H1 (cell line): ENCODE measurements at regions not wholly inside any gene's neighbourhood (a gene's known extent, or its start where the extent isn't known, plus 50 kb on each side); places are given as distances from the start of the nearest gene placed in this dataset.

ENCODE experiments used
- CTCF ChIA-PET: fragments of 300-600 bp; sonication (Branson Sonifier 250); formaldehyde crosslinking; loops from one replicate; lab custom pipeline; 2021; ENCODE audit not compliant: partially characterized antibody; lab: Charles Lee
- POLR2A ChIA-PET: fragments of 300-600 bp; sonication (Branson Sonifier 250); formaldehyde crosslinking; loops from one replicate; lab custom pipeline; 2021; ENCODE audit warnings: inconsistent platforms; ENCODE audit not compliant: partially characterized antibody; lab: Charles Lee
- DNase-seq, 2 experiments: peaks; one replicate each; pipeline versions ENCODE4 v3.0.0 to v3.0.0-alpha.2; 2010 to 2022; ENCODE audit warnings: low spot score in 2 of 2, low read depth in 1 of 2, mixed read lengths in 1 of 2
- FAIRE-seq: peaks from 2 replicates; lab custom pipeline; 2011; peaks lifted over from hg19 to GRCh38; lab: Jason Lieb, UNC
- H2AFZ ChIP-seq: 2 replicates; pipeline ENCODE4 v1.8.1; 2012; ENCODE audit warnings: low read length, inconsistent platforms
- H2AK5ac ChIP-seq: 2 replicates; pipeline ENCODE4 v1.6.1; 2013; ENCODE audit warnings: low read depth, low read length
- H2BK120ac ChIP-seq: replicated peaks from 2 replicates; pipeline ENCODE3; 2013; ENCODE audit warnings: low read depth, low read length, inconsistent platforms
- H2BK12ac ChIP-seq: 2 replicates; pipeline ENCODE4 v1.6.1; 2013; ENCODE audit warnings: low read depth, low read length
- H2BK15ac ChIP-seq: 2 replicates; pipeline ENCODE4 v1.6.1; 2013; ENCODE audit warnings: low read length
- H2BK20ac ChIP-seq: 2 replicates; pipeline ENCODE4 v1.6.1; 2013; ENCODE audit warnings: low read length
- H2BK5ac ChIP-seq: 2 replicates; pipeline ENCODE4 v1.6.1; 2013; ENCODE audit warnings: low read depth, low read length
- H3K14ac ChIP-seq: 2 replicates; pipeline ENCODE4 v1.6.1; 2013; ENCODE audit warnings: inconsistent platforms; ENCODE audit not compliant: insufficient read length
- H3K18ac ChIP-seq: 2 replicates; pipeline ENCODE4 v1.6.1; 2013; ENCODE audit warnings: low read length; ENCODE audit errors: extremely low read depth
- H3K23ac ChIP-seq: 2 replicates; pipeline ENCODE4 v1.6.1; 2013; ENCODE audit warnings: inconsistent platforms; ENCODE audit not compliant: insufficient read length
- H3K23me2 ChIP-seq: 2 replicates; pipeline ENCODE4 v1.6.1; 2013; ENCODE audit warnings: low read depth, low read length
- H3K27ac ChIP-seq: 2 replicates; pipeline ENCODE4 v1.6.1; 2011; ENCODE audit warnings: low read depth, low read length, inconsistent platforms
- H3K27me3 ChIP-seq, 4 experiments: replicated peaks in 1 of 4; 1 replicate in 1 of 4; 2 replicates in 3 of 4; pipeline versions ENCODE4 v1.6.1 to v1.8.1; 2011 to 2013; ENCODE audit warnings: low read length in 3 of 4, mild to moderate bottlenecking in 3 of 4, inconsistent platforms in 2 of 4, mixed read lengths in 2 of 4, moderate library complexity in 1 of 4; ENCODE audit not compliant: control insufficient read depth in 3 of 4, insufficient read depth in 3 of 4; ENCODE audit errors: extremely low read depth in 1 of 4
- H3K36me3 ChIP-seq, 4 experiments: 2 replicates each; pipeline versions ENCODE4 v1.6.1 to v1.8.1; 2011 to 2013; ENCODE audit warnings: mild to moderate bottlenecking in 4 of 4, low read length in 3 of 4, moderate library complexity in 2 of 4, control low read depth in 1 of 4, inconsistent platforms in 1 of 4; ENCODE audit not compliant: insufficient read depth in 4 of 4, control insufficient read depth in 2 of 4
- H3K4ac ChIP-seq: replicated peaks from 2 replicates; pipeline ENCODE3; 2013; ENCODE audit warnings: low read length, low read depth, mixed read lengths, inconsistent platforms; ENCODE audit not compliant: insufficient read length
- H3K4me1 ChIP-seq, 4 experiments: replicated peaks in 1 of 4; 1 replicate in 1 of 4; 2 replicates in 3 of 4; pipeline versions ENCODE4 v1.6.1 to v1.8.1; 2011 to 2013; ENCODE audit warnings: low read length in 3 of 4, inconsistent platforms in 2 of 4, mixed read lengths in 1 of 4; ENCODE audit not compliant: insufficient read depth in 4 of 4, control insufficient read depth in 3 of 4
- H3K4me2 ChIP-seq, 2 experiments: 2 replicates each; pipeline versions ENCODE4 v1.6.1 to v1.8.1; 2011 to 2013; ENCODE audit warnings: low read depth in 2 of 2, low read length in 2 of 2, control low read depth in 1 of 2, inconsistent platforms in 1 of 2, mild to moderate bottlenecking in 1 of 2; ENCODE audit not compliant: insufficient read depth in 1 of 2
- H3K4me3 ChIP-seq, 4 experiments: fragments of 200-600, 300-600 bp in 1 of 4; sonication (generic), shearing (Covaris generic), sonication (Bioruptor Twin) in 1 of 4; 2 replicates each; pipeline versions ENCODE4 v1.5.1 to v1.8.1; 2011 to 2016; ENCODE audit warnings: low read length in 4 of 4, low read depth in 3 of 4, control low read depth in 2 of 4, inconsistent platforms in 2 of 4, mild to moderate bottlenecking in 2 of 4, mixed read lengths in 1 of 4, moderate library complexity in 1 of 4; ENCODE audit not compliant: insufficient read depth in 2 of 4; ENCODE audit errors: extremely low read depth in 1 of 4
- H3K56ac ChIP-seq: replicated peaks from 2 replicates; pipeline ENCODE3; 2013; ENCODE audit warnings: low read depth, mild to moderate bottlenecking, mixed read lengths, low read length, inconsistent platforms; ENCODE audit not compliant: insufficient read length
- H3K79me1 ChIP-seq: 2 replicates; pipeline ENCODE4 v1.6.1; 2013; ENCODE audit warnings: low read depth, low read length, control low read depth
- H3K79me2 ChIP-seq, 2 experiments: 2 replicates each; pipeline versions ENCODE4 v1.6.1 to v1.8.1; 2012 to 2013; ENCODE audit warnings: low read length in 2 of 2, mild to moderate bottlenecking in 2 of 2, inconsistent platforms in 1 of 2; ENCODE audit not compliant: insufficient read depth in 2 of 2, control insufficient read depth in 1 of 2
- H3K9ac ChIP-seq, 4 experiments: replicated peaks in 1 of 4; 1 replicate in 1 of 4; 2 replicates in 3 of 4; pipeline versions ENCODE4 v1.6.1 to v1.8.1; 2011 to 2013; ENCODE audit warnings: low read depth in 3 of 4, low read length in 3 of 4, control low read depth in 2 of 4, mild to moderate bottlenecking in 2 of 4, moderate library complexity in 2 of 4, inconsistent platforms in 1 of 4; ENCODE audit errors: extremely low read depth in 1 of 4
- H3K9me3 ChIP-seq, 2 experiments: 2 replicates each; pipeline versions ENCODE4 v1.6.1 to v1.8.1; 2012 to 2013; ENCODE audit warnings: mild to moderate bottlenecking in 2 of 2, moderate library complexity in 2 of 2, control low read depth in 1 of 2, inconsistent platforms in 1 of 2, low read depth in 1 of 2, low read length in 1 of 2, mixed read lengths in 1 of 2; ENCODE audit not compliant: insufficient read depth in 2 of 2
- H4K20me1 ChIP-seq, 2 experiments: replicated peaks in 1 of 2; 2 replicates each; pipeline versions ENCODE3 to v1.8.1; 2011 to 2013; ENCODE audit warnings: inconsistent platforms in 2 of 2, low read length in 2 of 2, mild to moderate bottlenecking in 1 of 2; ENCODE audit not compliant: insufficient read depth in 2 of 2, control insufficient read depth in 1 of 2
- H4K5ac ChIP-seq: 2 replicates; pipeline ENCODE4 v1.6.1; 2013; ENCODE audit warnings: low read length, low read depth, mixed read lengths, inconsistent platforms; ENCODE audit not compliant: insufficient read length
- H4K8ac ChIP-seq: 2 replicates; pipeline ENCODE4 v1.8.0; 2013; ENCODE audit warnings: mild to moderate bottlenecking, moderate library complexity, low read length, inconsistent platforms; ENCODE audit not compliant: insufficient read depth; ENCODE audit errors: extremely low read depth
- H4K91ac ChIP-seq: replicated peaks from 2 replicates; pipeline ENCODE3; 2013; ENCODE audit warnings: low read length, mixed read lengths, inconsistent platforms; ENCODE audit not compliant: insufficient read length
- CBX5 ChIP-seq: fragments of 300-800, 300-1000 bp; sonication (generic); IDR thresholded peaks from 2 replicates; pipeline ENCODE4 v1.7.1; 2016; ENCODE audit warnings: antibody characterized with exemption, low read length, low read depth
- EZH2 ChIP-seq: fragments of 200-600 bp; sonication (generic); IDR thresholded peaks from 2 replicates; pipeline ENCODE4 v1.7.1; 2012; ENCODE audit warnings: low read depth, mild to moderate bottlenecking, moderate library complexity, low read length, inconsistent platforms; ENCODE audit not compliant: severe bottlenecking
- FOSL1 ChIP-seq: IDR thresholded peaks from 2 replicates; pipeline ENCODE4 v1.6.1; 2011; ENCODE audit warnings: mild to moderate bottlenecking, low read depth, low read length, moderate library complexity; ENCODE audit not compliant: insufficient read depth
- HDAC2 ChIP-seq, 2 experiments: fragments of 300-600 bp in 1 of 2; sonication (generic) in 1 of 2; IDR thresholded peaks; 2 replicates each; pipeline ENCODE4 v1.6.1; 2011 to 2012; ENCODE audit warnings: low read depth in 2 of 2, low read length in 2 of 2, mild to moderate bottlenecking in 2 of 2, moderate library complexity in 2 of 2, borderline replicate concordance in 1 of 2, inconsistent platforms in 1 of 2
- KDM5A ChIP-seq: fragments of 200-600 bp; IDR thresholded peaks from 2 replicates; pipeline ENCODE4 v1.7.1; 2012; ENCODE audit warnings: mild to moderate bottlenecking, low read length, inconsistent platforms, mixed read lengths
- NANOG ChIP-seq: IDR thresholded peaks from 2 replicates; pipeline ENCODE4 v1.6.1; 2011; ENCODE audit warnings: low read length, low read depth, mild to moderate bottlenecking, inconsistent platforms; ENCODE audit not compliant: insufficient read depth, poor library complexity, severe bottlenecking
- SP2 ChIP-seq: IDR thresholded peaks from 2 replicates; pipeline ENCODE4 v1.6.1; 2012; ENCODE audit warnings: mild to moderate bottlenecking, low read length, inconsistent platforms
- SP4 ChIP-seq: IDR thresholded peaks from 2 replicates; pipeline ENCODE4 v1.6.1; 2012; ENCODE audit warnings: low read length, inconsistent platforms
- SUZ12 ChIP-seq: fragments of 200-600 bp; sonication (generic); IDR thresholded peaks from 2 replicates; pipeline ENCODE4 v1.6.1; 2012; ENCODE audit warnings: mild to moderate bottlenecking, inconsistent platforms, low read length, moderate library complexity, mixed read lengths
- WGBS, 2 experiments: shearing (Covaris generic) in 1 of 2; methylation state at CpG; one replicate each; pipeline versions ENCODE4 v1.1.6 to v1.1.7; 2013 to 2015; ENCODE audit warnings: low lambda C conversion rate in 2 of 2, mixed read lengths in 2 of 2, inconsistent platforms in 1 of 2, low coverage in 1 of 2, missing lambda C conversion rate in 1 of 2; ENCODE audit not compliant: insufficient replicate concordance in 2 of 2, insufficient coverage in 1 of 2, insufficient read length in 1 of 2; ENCODE audit errors: extremely low coverage in 1 of 2, missing lambda C conversion rate in 1 of 2; 5-methylcytosine and 5-hydroxymethylcytosine counted together
- TF ChIP-seq, protein P1 (sequence below), 3 experiments: IDR thresholded peaks; 1 replicate in 2 of 3; 2 replicates in 1 of 3; pipeline versions ENCODE4 v1.5.1 to v1.6.1; 2011; ENCODE audit warnings: low read length in 3 of 3, mild to moderate bottlenecking in 3 of 3, inconsistent platforms in 2 of 3, low read depth in 1 of 3, moderate library complexity in 1 of 3; ENCODE audit not compliant: insufficient read depth in 1 of 3; ENCODE audit errors: control extremely low read depth in 1 of 3

DNA sequence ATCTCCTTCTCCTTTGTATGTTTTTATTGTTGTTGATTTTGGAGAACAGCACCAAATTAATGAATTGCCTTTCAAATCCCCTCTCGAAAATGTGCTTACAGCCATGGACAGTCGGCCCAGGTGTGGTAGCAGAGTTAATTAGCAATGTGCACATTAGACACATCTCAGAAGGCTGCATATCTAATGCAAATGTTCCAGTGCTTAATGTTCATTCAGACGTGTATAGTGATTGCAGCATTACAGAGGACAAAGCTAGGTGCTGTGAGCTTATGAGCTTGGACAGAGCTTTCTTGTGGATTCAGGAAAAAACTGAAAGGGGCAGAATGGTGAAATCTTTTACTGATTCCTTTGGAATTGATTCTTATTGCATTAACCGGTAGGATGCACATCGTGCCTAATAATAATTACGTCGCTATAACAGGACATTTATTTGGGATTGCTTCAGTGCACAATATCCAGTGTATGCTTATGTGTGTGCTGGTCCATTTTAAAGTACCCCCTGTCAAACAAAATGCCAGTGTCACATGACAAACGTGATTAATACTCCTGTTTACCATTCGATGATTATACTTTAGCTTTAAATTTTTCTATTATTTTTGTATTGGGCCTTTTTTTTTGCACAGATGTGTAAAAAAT, 552.9 kb upstream of the EPHA5 start:
- Histone ChIP-seq H2BK15ac (no peak overlapping the region), H3K14ac (no peak overlapping the region), H3K23me2 (no peaks in the 10 kb centered on the region), H3K4me2 (no peak overlapping the region), H3K9ac (no peak overlapping the region), H4K20me1 (no peaks in the 10 kb centered on the region), H3K4ac (no peak overlapping the region), H4K5ac (no peak overlapping the region), H4K8ac (no peak overlapping the region), H3K9me3 (no peaks in the 10 kb centered on the region), H4K91ac (no peak overlapping the region), H2BK5ac (no peak overlapping the region), H3K18ac (no peak overlapping the region), H3K79me1 (no peaks in the 10 kb centered on the region), H3K27me3 (no peaks in the 10 kb centered on the region), H3K23ac (no peak overlapping the region), H3K79me2 (no peaks in the 10 kb centered on the region), H3K36me3 (no peaks in the 10 kb centered on the region), H2AK5ac (no peak overlapping the region), H3K4me3 (no peak overlapping the region), H3K56ac (no peak overlapping the region), H2BK120ac (no peak overlapping the region), H3K4me1 (no peaks in the 10 kb centered on the region), H2BK12ac (no peak overlapping the region), H2AFZ (no peak overlapping the region), H2BK20ac (no peak overlapping the region), H3K27ac (no peak overlapping the region)
- no peak for DNase-seq
- WGBS, 2 experiments, result 92% methylated on average over 9 of the region's 9 CpGs; no CpG with 5 or more reads in 1 of the 2 experiments
- ChIA-PET POLR2A (interaction anchor here (0.6 kb wide), 1 partner anchor 63 kb away, joined by 4 read pairs; no protein-coding TSS in a partner anchor), CTCF (interaction anchor here (0.6 kb wide), 1 partner anchor 1555 kb away, joined by 3 read pairs; no protein-coding TSS in a partner anchor)
- FAIRE-seq, result no peak
- TF ChIP-seq SUZ12 (no peak), KDM5A (no peak), SP4 (no peak), CBX5 (no peak), SP2 (no peak), HDAC2 (IDR thresholded peaks at IDR 0.05; ENCODE audit: borderline replicate concordance in 1 of 2, low read depth in 2 of 2, low read length in 2 of 2) (no peak), EZH2 (no peak), FOSL1 (no peak), NANOG (no peak)
- TF ChIP-seq, protein P1, sequence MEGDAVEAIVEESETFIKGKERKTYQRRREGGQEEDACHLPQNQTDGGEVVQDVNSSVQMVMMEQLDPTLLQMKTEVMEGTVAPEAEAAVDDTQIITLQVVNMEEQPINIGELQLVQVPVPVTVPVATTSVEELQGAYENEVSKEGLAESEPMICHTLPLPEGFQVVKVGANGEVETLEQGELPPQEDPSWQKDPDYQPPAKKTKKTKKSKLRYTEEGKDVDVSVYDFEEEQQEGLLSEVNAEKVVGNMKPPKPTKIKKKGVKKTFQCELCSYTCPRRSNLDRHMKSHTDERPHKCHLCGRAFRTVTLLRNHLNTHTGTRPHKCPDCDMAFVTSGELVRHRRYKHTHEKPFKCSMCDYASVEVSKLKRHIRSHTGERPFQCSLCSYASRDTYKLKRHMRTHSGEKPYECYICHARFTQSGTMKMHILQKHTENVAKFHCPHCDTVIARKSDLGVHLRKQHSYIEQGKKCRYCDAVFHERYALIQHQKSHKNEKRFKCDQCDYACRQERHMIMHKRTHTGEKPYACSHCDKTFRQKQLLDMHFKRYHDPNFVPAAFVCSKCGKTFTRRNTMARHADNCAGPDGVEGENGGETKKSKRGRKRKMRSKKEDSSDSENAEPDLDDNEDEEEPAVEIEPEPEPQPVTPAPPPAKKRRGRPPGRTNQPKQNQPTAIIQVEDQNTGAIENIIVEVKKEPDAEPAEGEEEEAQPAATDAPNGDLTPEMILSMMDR (IDR thresholded peaks at IDR 0.05; ENCODE audit: control extremely low read depth in 1 of 3, insufficient read depth in 1 of 3, low read depth in 1 of 3, low read length in 3 of 3), result no peak
